HFFc6 (cell line): ENCODE measurements at regions not wholly inside any gene's neighbourhood (a gene's known extent, or its start where the extent isn't known, plus 50 kb on each side); places are given as distances from the start of the nearest gene placed in this dataset.

Experiments used
- DNase-seq: peaks from one replicate; pipeline ENCODE4 v3.0.0-alpha.2; 2018
- H3K27ac Mint-ChIP-seq: 2 replicates; pipeline ENCODE4 v1.8.0; 2020; ENCODE audit warnings: mild to moderate bottlenecking, mixed read lengths
- H3K27me3 Mint-ChIP-seq: 2 replicates; pipeline ENCODE4 v1.8.0; 2021; ENCODE audit warnings: mild to moderate bottlenecking, moderate library complexity, mixed read lengths; ENCODE audit not compliant: insufficient read depth
- H3K36me3 Mint-ChIP-seq: 2 replicates; pipeline ENCODE4 v1.8.0; 2021; ENCODE audit warnings: low read depth, mixed read lengths
- H3K4me1 Mint-ChIP-seq: 2 replicates; pipeline ENCODE4 v1.8.0; 2020; ENCODE audit warnings: low read depth, mixed read lengths
- H3K4me3 Mint-ChIP-seq: 2 replicates; pipeline ENCODE4 v1.8.0; 2020; ENCODE audit warnings: mild to moderate bottlenecking, moderate library complexity, mixed read lengths
- H3K9me3 Mint-ChIP-seq: 2 replicates; pipeline ENCODE4 v1.8.0; 2020; ENCODE audit warnings: mild to moderate bottlenecking, mixed read lengths
- TF ChIP-seq, protein P1 (sequence below): fragments of 200-600 bp; sonication (generic); IDR thresholded peaks from 2 replicates; pipeline ENCODE4 v1.5.0; 2021; ENCODE audit warnings: antibody characterized with exemption, mild to moderate bottlenecking

- no peak for DNase-seq
- TF ChIP-seq, protein P1, sequence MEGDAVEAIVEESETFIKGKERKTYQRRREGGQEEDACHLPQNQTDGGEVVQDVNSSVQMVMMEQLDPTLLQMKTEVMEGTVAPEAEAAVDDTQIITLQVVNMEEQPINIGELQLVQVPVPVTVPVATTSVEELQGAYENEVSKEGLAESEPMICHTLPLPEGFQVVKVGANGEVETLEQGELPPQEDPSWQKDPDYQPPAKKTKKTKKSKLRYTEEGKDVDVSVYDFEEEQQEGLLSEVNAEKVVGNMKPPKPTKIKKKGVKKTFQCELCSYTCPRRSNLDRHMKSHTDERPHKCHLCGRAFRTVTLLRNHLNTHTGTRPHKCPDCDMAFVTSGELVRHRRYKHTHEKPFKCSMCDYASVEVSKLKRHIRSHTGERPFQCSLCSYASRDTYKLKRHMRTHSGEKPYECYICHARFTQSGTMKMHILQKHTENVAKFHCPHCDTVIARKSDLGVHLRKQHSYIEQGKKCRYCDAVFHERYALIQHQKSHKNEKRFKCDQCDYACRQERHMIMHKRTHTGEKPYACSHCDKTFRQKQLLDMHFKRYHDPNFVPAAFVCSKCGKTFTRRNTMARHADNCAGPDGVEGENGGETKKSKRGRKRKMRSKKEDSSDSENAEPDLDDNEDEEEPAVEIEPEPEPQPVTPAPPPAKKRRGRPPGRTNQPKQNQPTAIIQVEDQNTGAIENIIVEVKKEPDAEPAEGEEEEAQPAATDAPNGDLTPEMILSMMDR: no peak
- Mint-ChIP-seq H3K4me3 (no peak overlapping the region), H3K4me1 (no peaks in the 10 kb centered on the region), H3K9me3 (peaks cover 20% of the 10 kb centered on the region), H3K27me3 (no peaks in the 10 kb centered on the region; the same call in 1 of the 2 replicates), H3K36me3 (no peaks in the 10 kb centered on the region), H3K27ac (no peak overlapping the region)
Measured at GRCh38 chr3:102745881-102746280, 311.1 kb downstream of the ZPLD1 start.

DNA sequence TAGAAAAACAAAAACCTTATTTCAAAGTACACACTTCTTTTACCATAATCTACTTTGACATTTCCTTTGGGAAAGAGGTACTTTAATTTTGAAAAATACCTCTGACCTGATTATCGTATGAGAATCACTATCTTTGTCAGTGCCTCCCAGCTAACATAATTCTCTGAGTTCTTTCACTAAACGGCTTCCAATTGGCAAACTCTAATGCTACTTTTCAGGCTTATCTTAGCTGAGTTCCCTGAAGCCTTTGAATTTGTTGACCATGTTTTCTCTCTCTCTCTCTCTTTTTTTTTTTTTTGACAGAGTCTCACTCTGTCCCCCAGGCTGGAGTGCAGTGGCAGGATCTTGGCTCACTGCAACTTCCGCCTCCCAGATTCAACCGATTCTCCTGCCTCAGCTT, 312.8 kb downstream of the ZPLD1 start:
- TF ChIP-seq, protein P1: no peak
- DNase-seq: no peak
- no peaks in the 10 kb centered on the region for H3K36me3 Mint-ChIP-seq
- no peak overlapping the region for H3K4me3 Mint-ChIP-seq
- H3K27me3 Mint-ChIP-seq: no peaks in the 10 kb centered on the region
- H3K4me1 Mint-ChIP-seq: no peaks in the 10 kb centered on the region
- H3K27ac Mint-ChIP-seq: no peak overlapping the region
- peaks cover 17% of the 10 kb centered on the region for H3K9me3 Mint-ChIP-seq

- no peaks in the 10 kb centered on the region for H3K27me3 Mint-ChIP-seq
- H3K27ac Mint-ChIP-seq: no peak overlapping the region
- peaks cover 8% of the 10 kb centered on the region for H3K9me3 Mint-ChIP-seq
- no peaks in the 10 kb centered on the region for H3K4me1 Mint-ChIP-seq
- H3K4me3 Mint-ChIP-seq: no peak overlapping the region
- no peak for DNase-seq
- TF ChIP-seq, protein P1: no peak
- H3K36me3 Mint-ChIP-seq: no peaks in the 10 kb centered on the region
Measured at GRCh38 chr3:102748646-102749045, 313.8 kb downstream of the ZPLD1 start.

GRCh38 chr3:102750322-102750721, 315.5 kb downstream of the ZPLD1 start:
- Mint-ChIP-seq H3K4me1 (no peaks in the 10 kb centered on the region), H3K4me3 (no peak overlapping the region), H3K27ac (no peak overlapping the region), H3K9me3 (peaks cover 13% of the 10 kb centered on the region; the same call in 1 of the 2 replicates), H3K27me3 (no peaks in the 10 kb centered on the region), H3K36me3 (no peaks in the 10 kb centered on the region)
- TF ChIP-seq, protein P1: no peak
- no peak for DNase-seq

- no peak overlapping the region for H3K27ac Mint-ChIP-seq
- H3K27me3 Mint-ChIP-seq: no peaks in the 10 kb centered on the region
- peaks cover 6% of the 10 kb centered on the region; the same call in 1 of the 2 replicates for H3K9me3 Mint-ChIP-seq
- H3K4me1 Mint-ChIP-seq: no peaks in the 10 kb centered on the region
- no peaks in the 10 kb centered on the region for H3K36me3 Mint-ChIP-seq
- TF ChIP-seq, protein P1: no peak
- no peak for DNase-seq
- H3K4me3 Mint-ChIP-seq: no peak overlapping the region
Measured at GRCh38 chr3:102753901-102754300, 319.1 kb downstream of the ZPLD1 start.

GRCh38 chr3:102756706-102757105, 321.9 kb downstream of the ZPLD1 start:
- Mint-ChIP-seq H3K27ac (no peak overlapping the region), H3K9me3 (peaks cover 10% of the 10 kb centered on the region), H3K27me3 (no peaks in the 10 kb centered on the region), H3K4me1 (no peaks in the 10 kb centered on the region), H3K4me3 (no peak overlapping the region), H3K36me3 (no peaks in the 10 kb centered on the region)
- TF ChIP-seq, protein P1: no peak
- no peak for DNase-seq
